ENCODE measurements at regions not wholly inside any gene's neighbourhood (a gene's known extent, or its start where the extent isn't known, plus 50 kb on each side); places are given as distances from the start of the nearest gene placed in this dataset.

- TF ChIP-seq CTCF (IDR thresholded peaks at IDR 0.05; ENCODE audit: insufficient read depth, low read length, severe bottlenecking), result no peak
- FAIRE-seq (no peak), DNase-seq (ENCODE audit: low read depth) (no peak)
- no peak overlapping the region for H3K4me3 ChIP-seq (ENCODE audit: low read depth, low read length)
- H3K36me3 ChIP-seq (ENCODE audit: control insufficient read depth, insufficient read depth, low read length), result no peaks in the 10 kb centered on the region
- no peaks in the 10 kb centered on the region for H3K27me3 ChIP-seq (ENCODE audit: control insufficient read depth, insufficient read depth, low read length)
Observed at GRCh38 chr14:82562881-82563280, 1029.2 kb upstream of the SEL1L start.

- FAIRE-seq (no peak), DNase-seq (ENCODE audit: low read depth) (no peak)
- Histone ChIP-seq H3K36me3 (ENCODE audit: control insufficient read depth, insufficient read depth, low read length) (no peaks in the 10 kb centered on the region), H3K27me3 (ENCODE audit: control insufficient read depth, insufficient read depth, low read length) (no peaks in the 10 kb centered on the region), H3K4me3 (ENCODE audit: low read depth, low read length) (no peak overlapping the region)
- TF ChIP-seq CTCF (IDR thresholded peaks at IDR 0.05; ENCODE audit: insufficient read depth, low read length, severe bottlenecking), result no peak
Observed at GRCh38 chr14:82565825-82566224, 1032.2 kb upstream of the SEL1L start.

- no peak for TF ChIP-seq CTCF (IDR thresholded peaks at IDR 0.05; ENCODE audit: insufficient read depth, low read length, severe bottlenecking)
- H3K27me3 ChIP-seq (ENCODE audit: control insufficient read depth, insufficient read depth, low read length), result no peaks in the 10 kb centered on the region
- FAIRE-seq, result no peak
- no peaks in the 10 kb centered on the region for H3K36me3 ChIP-seq (ENCODE audit: control insufficient read depth, insufficient read depth, low read length)
- no peak overlapping the region for H3K4me3 ChIP-seq (ENCODE audit: low read depth, low read length)
- no peak for DNase-seq (ENCODE audit: low read depth)
Observed at GRCh38 chr14:82587226-82587625, 1053.6 kb upstream of the SEL1L start.

- no peaks in the 10 kb centered on the region for H3K36me3 ChIP-seq (ENCODE audit: control insufficient read depth, insufficient read depth, low read length)
- no peak for DNase-seq (ENCODE audit: low read depth)
- FAIRE-seq, result no peak
- no peak for TF ChIP-seq CTCF (IDR thresholded peaks at IDR 0.05; ENCODE audit: insufficient read depth, low read length, severe bottlenecking)
- H3K4me3 ChIP-seq (ENCODE audit: low read depth, low read length), result no peak overlapping the region
- no peaks in the 10 kb centered on the region for H3K27me3 ChIP-seq (ENCODE audit: control insufficient read depth, insufficient read depth, low read length)
Observed at GRCh38 chr14:82595466-82595865, 1061.8 kb upstream of the SEL1L start.

GRCh38 chr14:82602794-82603193 lies 1069.1 kb upstream of the SEL1L start:
- TF ChIP-seq CTCF (IDR thresholded peaks at IDR 0.05; ENCODE audit: insufficient read depth, low read length, severe bottlenecking), result no peak
- FAIRE-seq (no peak), DNase-seq (ENCODE audit: low read depth) (no peak)
- Histone ChIP-seq H3K27me3 (ENCODE audit: control insufficient read depth, insufficient read depth, low read length) (no peaks in the 10 kb centered on the region), H3K4me3 (ENCODE audit: low read depth, low read length) (no peak overlapping the region), H3K36me3 (ENCODE audit: control insufficient read depth, insufficient read depth, low read length) (no peaks in the 10 kb centered on the region)

- FAIRE-seq, result no peak
- TF ChIP-seq CTCF (IDR thresholded peaks at IDR 0.05; ENCODE audit: insufficient read depth, low read length, severe bottlenecking), result no peak
- DNase-seq (ENCODE audit: low read depth), result peak; percentile 21
Observed at GRCh38 chr14:82604819-82605218, 1071.2 kb upstream of the SEL1L start.

More at GRCh38 chr14:82604819-82605218, 1071.2 kb upstream of the SEL1L start:
- H3K27me3 ChIP-seq (ENCODE audit: control insufficient read depth, insufficient read depth, low read length), result no peaks in the 10 kb centered on the region
- H3K36me3 ChIP-seq (ENCODE audit: control insufficient read depth, insufficient read depth, low read length), result no peaks in the 10 kb centered on the region
- H3K4me3 ChIP-seq (ENCODE audit: low read depth, low read length), result no peak overlapping the region
